IMR-90 (cell line): ENCODE measurements at regions not wholly inside any gene's neighbourhood (a gene's known extent, or its start where the extent isn't known, plus 50 kb on each side); places are given as distances from the start of the nearest gene placed in this dataset.

Experiments used
- ATAC-seq: fragments of 200-7000 bp; cut with Tn5 transposase; 2 replicates; pipeline ENCODE4 v1.9.1; 2020; ENCODE audit warnings: low read depth, mild to moderate bottlenecking, moderate library complexity
- BruUV-seq: library from RNA; stranded (reverse); fragments of 400-500 nt; replicated peaks from 2 replicates; lab custom pipeline; 2021; lab: Mats Ljungman, UMichigan
- CTCF ChIA-PET: fragments of 300-600 bp; formaldehyde crosslinking; extraction: SDS; loops from one replicate; lab custom pipeline; 2021; ENCODE audit warnings: antibody characterized with exemption; lab: Yijun Ruan, JAX
- POLR2A ChIA-PET: fragments of 300-600 bp; sonication (Branson Sonifier 250); formaldehyde crosslinking; loops from one replicate; lab custom pipeline; 2022; ENCODE audit warnings: antibody characterized with exemption; ENCODE audit not compliant: unreplicated experiment; lab: Charles Lee
- DNase-seq: peaks from one replicate; pipeline ENCODE4 v3.0.0; 2013
- H2AFZ ChIP-seq: replicated peaks from 2 replicates; pipeline ENCODE3; 2013; ENCODE audit warnings: low read length, mild to moderate bottlenecking; ENCODE audit not compliant: poor library complexity
- H2AK5ac ChIP-seq: 2 replicates; pipeline ENCODE4 v1.6.1; 2013; ENCODE audit warnings: low read depth, low read length, inconsistent platforms
- H2AK9ac ChIP-seq: replicated peaks from 2 replicates; pipeline ENCODE3; 2013; ENCODE audit warnings: mild to moderate bottlenecking, low read depth, low read length, moderate library complexity; ENCODE audit not compliant: poor library complexity
- H2BK120ac ChIP-seq: 2 replicates; pipeline ENCODE4 v1.6.1; 2013; ENCODE audit warnings: low read depth, low read length, inconsistent platforms
- H2BK15ac ChIP-seq: 3 replicates; pipeline ENCODE4 v1.6.1; 2013; ENCODE audit warnings: low read depth, low read length, inconsistent platforms
- H2BK20ac ChIP-seq: 2 replicates; pipeline ENCODE4 v1.6.1; 2013; ENCODE audit warnings: low read depth, mild to moderate bottlenecking, inconsistent platforms, low read length, moderate library complexity
- H2BK5ac ChIP-seq: 2 replicates; pipeline ENCODE4 v1.6.1; 2013; ENCODE audit warnings: mild to moderate bottlenecking, low read depth, low read length, inconsistent platforms; ENCODE audit not compliant: poor library complexity, severe bottlenecking
- H3K14ac ChIP-seq: replicated peaks from 2 replicates; pipeline ENCODE4 v1.6.1; 2013; ENCODE audit warnings: low read depth, low read length, inconsistent platforms
- H3K18ac ChIP-seq: 2 replicates; pipeline ENCODE4 v1.6.1; 2013; ENCODE audit warnings: low read depth, low read length, control low read depth
- H3K23ac ChIP-seq: 2 replicates; pipeline ENCODE4 v1.6.1; 2013; ENCODE audit warnings: low read depth, low read length, inconsistent platforms
- H3K27ac ChIP-seq: 2 replicates; pipeline ENCODE4 v1.5.1; 2013; ENCODE audit warnings: mild to moderate bottlenecking, control low read depth, low read length; ENCODE audit not compliant: insufficient read depth
- H3K27me3 ChIP-seq: 2 replicates; pipeline ENCODE4 v1.6.1; 2013; ENCODE audit warnings: low read length; ENCODE audit not compliant: control insufficient read depth, insufficient read depth
- H3K36me3 ChIP-seq: 2 replicates; pipeline ENCODE4 v1.6.1; 2013; ENCODE audit warnings: low read length, mixed read lengths; ENCODE audit not compliant: control insufficient read depth, insufficient read depth
- H3K4ac ChIP-seq: 2 replicates; pipeline ENCODE4 v1.6.1; 2013; ENCODE audit warnings: low read depth, low read length, inconsistent platforms
- H3K4me1 ChIP-seq: 2 replicates; pipeline ENCODE4 v1.6.1; 2013; ENCODE audit warnings: low read length, mixed read lengths; ENCODE audit not compliant: control insufficient read depth, insufficient read depth
- H3K4me2 ChIP-seq: 2 replicates; pipeline ENCODE4 v1.6.1; 2013; ENCODE audit warnings: low read depth, mild to moderate bottlenecking, control low read depth, low read length, moderate library complexity
- H3K4me3 ChIP-seq: 2 replicates; pipeline ENCODE4 v1.5.1; 2013; ENCODE audit warnings: low read depth, mild to moderate bottlenecking, control low read depth, low read length, moderate library complexity; ENCODE audit not compliant: insufficient read depth
- H3K56ac ChIP-seq: 2 replicates; pipeline ENCODE4 v1.6.1; 2013; ENCODE audit warnings: low read length, inconsistent platforms; ENCODE audit not compliant: insufficient read depth; ENCODE audit errors: extremely low read depth
- H3K79me1 ChIP-seq, 2 experiments: 2 replicates each; pipeline ENCODE4 v1.6.1; 2013; ENCODE audit warnings: low read length in 2 of 2, inconsistent platforms in 1 of 2, low read depth in 1 of 2
- H3K9ac ChIP-seq: 2 replicates; pipeline ENCODE4 v1.6.1; 2013; ENCODE audit warnings: low read depth, low read length, control low read depth
- H3K9me1 ChIP-seq: 2 replicates; pipeline ENCODE4 v1.6.1; 2013; ENCODE audit warnings: low read length, inconsistent platforms; ENCODE audit not compliant: insufficient read depth
- H3K9me3 ChIP-seq: 2 replicates; pipeline ENCODE4 v1.6.1; 2013; ENCODE audit warnings: low read length; ENCODE audit not compliant: control insufficient read depth, insufficient read depth
- H4K20me1 ChIP-seq: 2 replicates; pipeline ENCODE4 v1.6.1; 2013; ENCODE audit warnings: low read length, inconsistent platforms; ENCODE audit not compliant: insufficient read depth
- H4K5ac ChIP-seq: 2 replicates; pipeline ENCODE4 v1.6.1; 2013; ENCODE audit warnings: mild to moderate bottlenecking, low read depth, low read length, control low read depth
- H4K8ac ChIP-seq, 2 experiments: 2 replicates each; pipeline ENCODE4 v1.6.1; 2013; ENCODE audit warnings: low read depth in 2 of 2, low read length in 2 of 2, control low read depth in 1 of 2, inconsistent platforms in 1 of 2
- H4K91ac ChIP-seq: 2 replicates; pipeline ENCODE4 v1.6.1; 2013; ENCODE audit warnings: low read depth, low read length, inconsistent platforms; ENCODE audit not compliant: insufficient read depth
- BHLHE40 ChIP-seq: fragments of 150-350 bp; IDR thresholded peaks from 2 replicates; pipeline ENCODE4 v1.6.1; 2016; ENCODE audit warnings: mild to moderate bottlenecking, low read depth, low read length
- CEBPB ChIP-seq: IDR thresholded peaks from 2 replicates; pipeline ENCODE4 v1.6.1; 2012; ENCODE audit warnings: low read depth, low read length, improper control_type of control experiment
- CHD1 ChIP-seq: IDR thresholded peaks from 2 replicates; pipeline ENCODE4 v1.6.1; 2012; ENCODE audit warnings: low read depth, low read length, improper control_type of control experiment
- CTCF ChIP-seq: conservative IDR thresholded peaks from 2 replicates; pipeline ENCODE4 v1.5.1; 2012; ENCODE audit warnings: mild to moderate bottlenecking, low read depth, low read length, improper control_type of control experiment
- ELK1 ChIP-seq: fragments of 150-350 bp; IDR thresholded peaks from 2 replicates; pipeline ENCODE4 v1.6.1; 2016; ENCODE audit warnings: low read depth, mild to moderate bottlenecking, low read length, moderate library complexity, borderline replicate concordance
- FOS ChIP-seq: fragments of 150-350 bp; IDR thresholded peaks from 2 replicates; pipeline ENCODE4 v1.6.1; 2016; ENCODE audit warnings: low read depth, low read length
- MAFK ChIP-seq: IDR thresholded peaks from 2 replicates; pipeline ENCODE4 v1.6.1; 2012; ENCODE audit warnings: low read depth, low read length, improper control_type of control experiment
- RCOR1 ChIP-seq: IDR thresholded peaks from 2 replicates; pipeline ENCODE4 v1.6.1; 2012; ENCODE audit warnings: mild to moderate bottlenecking, low read length, improper control_type of control experiment; ENCODE audit not compliant: insufficient replicate concordance
- RFX5 ChIP-seq: IDR thresholded peaks from 2 replicates; pipeline ENCODE4 v1.8.0; 2012; ENCODE audit warnings: low read depth, mild to moderate bottlenecking, low read length, moderate library complexity
- WGBS, 2 experiments: methylation state at CpG; one replicate each; pipeline versions ENCODE4 v1.1.5 to v1.1.7; 2013; ENCODE audit warnings: missing lambda C conversion rate in 2 of 2; ENCODE audit not compliant: insufficient read length in 1 of 2; ENCODE audit errors: extremely low coverage in 2 of 2; 5-methylcytosine and 5-hydroxymethylcytosine counted together
- dilution Hi-C: fragments of 300-500 bp; cut with HindIII; formaldehyde crosslinking; loops from one replicate; pipeline ENCODE4 v1.14.3; 2018; ENCODE audit warnings: low sequenced_read_pairs; ENCODE audit not compliant: unreplicated experiment
- in situ Hi-C: fragments of 300-500 bp; cut with MboI; formaldehyde crosslinking; loops from 3 replicates; pipeline ENCODE4 v1.14.3; 2019; ENCODE audit warnings: low sequenced_read_pairs, inconsistent platforms, mixed read lengths
- intact Hi-C: fragments of 100-400 bp; cut with micrococcal nuclease; formaldehyde crosslinking; loops from 2 replicates; pipeline ENCODE4 v1.10.0; 2022

- in situ Hi-C loops = no loop called here
- no peak overlapping the region for H2BK15ac ChIP-seq
- no peak overlapping the region for H2AFZ ChIP-seq
- ChIA-PET CTCF (no interaction called here), POLR2A (no interaction called here)
- no peak overlapping the region for H3K9ac ChIP-seq
- no peaks in the 10 kb centered on the region for H3K79me1 ChIP-seq
- dilution Hi-C loops = no loop called here
- no peak overlapping the region for H2BK120ac ChIP-seq
- no peak overlapping the region for H3K4ac ChIP-seq
- no TSS peak for BruUV-seq
- no peak overlapping the region for H3K56ac ChIP-seq
- H4K20me1 ChIP-seq = no peaks in the 10 kb centered on the region
- H3K14ac ChIP-seq = no peak overlapping the region
- no peak overlapping the region for H4K5ac ChIP-seq
- no peaks in the 10 kb centered on the region for H3K9me1 ChIP-seq
- H2BK5ac ChIP-seq = no peak overlapping the region
- H4K91ac ChIP-seq = no peak overlapping the region
- H2AK9ac ChIP-seq = no peak overlapping the region
- H3K4me2 ChIP-seq = no peak overlapping the region
- no peaks in the 10 kb centered on the region for H3K9me3 ChIP-seq
- TF ChIP-seq BHLHE40 = no peak
- no peak for TF ChIP-seq CHD1
- no peak for TF ChIP-seq CTCF
- TF ChIP-seq CEBPB = no peak
- no peak for TF ChIP-seq RCOR1
- TF ChIP-seq MAFK = no peak
- TF ChIP-seq ELK1 = no peak
- no peak for TF ChIP-seq RFX5
- no peak for TF ChIP-seq FOS
- no peak overlapping the region for H3K23ac ChIP-seq
- ATAC-seq (no peak), DNase-seq (no peak)
- H3K36me3 ChIP-seq = no peaks in the 10 kb centered on the region
- H3K4me3 ChIP-seq = no peak overlapping the region
- intact Hi-C loops = loop anchor here (10.0 kb wide), 1 partner anchor 991 kb away; no protein-coding TSS in a partner anchor
- H3K27me3 ChIP-seq = peaks cover 7% of the 10 kb centered on the region
- H3K4me1 ChIP-seq = peaks cover 2% of the 10 kb centered on the region; the same call in 1 of the 2 replicates
- H3K27ac ChIP-seq = no peak overlapping the region
- WGBS, 2 experiments = no CpG with 5 or more reads among the region's 5 CpGs
- no peak overlapping the region for H3K18ac ChIP-seq
- no peak overlapping the region for H2BK20ac ChIP-seq
- no peak overlapping the region for H2AK5ac ChIP-seq
- no peak overlapping the region for H4K8ac ChIP-seq
Measured at GRCh38 chr10:46225597-46225996, 61.2 kb upstream of the ANTXRL start.
